SH-SY5Y (cell line): ENCODE measurements at regions not wholly inside any gene's neighbourhood (a gene's known extent, or its start where the extent isn't known, plus 50 kb on each side); places are given as distances from the start of the nearest gene placed in this dataset.

Experiments
- GATA2 ChIP-seq: IDR thresholded peaks from 2 replicates; pipeline ENCODE4 v1.6.1; 2011; ENCODE audit warnings: mild to moderate bottlenecking, low read depth, low read length
- GATA3 ChIP-seq: IDR thresholded peaks from 2 replicates; pipeline ENCODE4 v1.6.1; 2011; ENCODE audit warnings: low read depth, mild to moderate bottlenecking, low read length, moderate library complexity

DNA sequence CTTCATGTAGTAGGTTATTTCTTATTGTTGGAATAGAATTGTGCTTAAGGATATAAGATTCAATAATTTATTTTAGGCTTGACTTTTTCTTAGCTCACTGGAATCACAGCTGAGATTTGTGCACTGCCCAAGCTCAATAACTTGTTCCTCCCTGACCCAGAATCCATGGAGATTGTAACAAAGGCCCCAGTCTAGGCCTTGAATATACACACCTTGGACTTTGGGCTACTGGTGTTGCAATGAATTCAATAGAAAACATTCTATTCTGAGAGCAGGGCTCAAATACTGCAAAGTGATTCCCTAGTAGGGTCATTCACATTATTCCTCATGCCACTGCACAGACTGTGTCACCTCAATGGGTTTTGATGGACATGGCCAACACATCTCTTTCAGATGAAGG, 352.4 kb downstream of the GALC start:
- no peak for TF ChIP-seq GATA2
- no peak for TF ChIP-seq GATA3
